Coronary artery (tissue), 2 donors: ENCODE measurements at regions not wholly inside any gene's neighbourhood (a gene's known extent, or its start where the extent isn't known, plus 50 kb on each side); places are given as distances from the start of the nearest gene placed in this dataset.

ENCODE experiments used
- DNase-seq: peaks from one replicate; pipeline ENCODE4 v3.0.0-alpha.2; 2017; ENCODE audit warnings: low spot score
- H3K27ac ChIP-seq, 2 donors: fragments of 200-600 bp; sonication (generic); one replicate each; pipeline ENCODE4 v1.5.1; 2016 to 2019
- H3K4me3 ChIP-seq: fragments of 200-600 bp; sonication (generic); 2 replicates; pipeline ENCODE4 v1.5.1; 2016; ENCODE audit warnings: mild to moderate bottlenecking, moderate library complexity
- CTCF ChIP-seq: fragments of 200-600 bp; sonication (generic); IDR thresholded peaks from one replicate; pipeline ENCODE4 v1.5.1; 2019; ENCODE audit warnings: antibody characterized with exemption

GRCh38 chr3:152945556-152945955, 110.6 kb downstream of the P2RY1 start:
- H3K4me3 ChIP-seq = no peak overlapping the region
- no peak for TF ChIP-seq CTCF
- H3K27ac ChIP-seq = no peak overlapping the region
- DNase-seq = no peak

- DNase-seq = no peak
- Histone ChIP-seq H3K4me3 (no peak overlapping the region), H3K27ac (no peak overlapping the region)
- no peak for TF ChIP-seq CTCF
Measured at GRCh38 chr3:152957491-152957890, 122.6 kb downstream of the P2RY1 start.

- no peak for DNase-seq
- Histone ChIP-seq H3K4me3 (no peak overlapping the region), H3K27ac (no peak overlapping the region)
- TF ChIP-seq CTCF = no peak
Measured at GRCh38 chr3:152959307-152959706, 124.4 kb downstream of the P2RY1 start.

- TF ChIP-seq CTCF = no peak
- no peak for DNase-seq
- H3K27ac ChIP-seq = no peak overlapping the region
- no peak overlapping the region for H3K4me3 ChIP-seq
Measured at GRCh38 chr3:152960684-152961083, 125.8 kb downstream of the P2RY1 start.

- no peak for DNase-seq
- Histone ChIP-seq H3K27ac (no peak overlapping the region), H3K4me3 (no peak overlapping the region)
- TF ChIP-seq CTCF = no peak
Measured at GRCh38 chr3:152961323-152961722, 126.4 kb downstream of the P2RY1 start.

GRCh38 chr3:152964911-152965609, 130.1 kb downstream of the P2RY1 start:
- no peak for DNase-seq
- no peak overlapping the region for H3K4me3 ChIP-seq
- no peak for TF ChIP-seq CTCF
- no peak overlapping the region for H3K27ac ChIP-seq

- Histone ChIP-seq H3K27ac (no peak overlapping the region), H3K4me3 (no peak overlapping the region)
- DNase-seq = no peak
- no peak for TF ChIP-seq CTCF
Measured at GRCh38 chr3:152968388-152969024, 133.6 kb downstream of the P2RY1 start.
